KMS-11 (cell line): ENCODE measurements at regions not wholly inside any gene's neighbourhood (a gene's known extent, or its start where the extent isn't known, plus 50 kb on each side); places are given as distances from the start of the nearest gene placed in this dataset.

ENCODE experiments used
- H2AFZ ChIP-seq: fragments of 200-600 bp; sonication (generic); 2 replicates; pipeline ENCODE4 v1.6.1; 2016; ENCODE audit warnings: antibody characterized with exemption, mixed run types, low read depth
- H3K27ac ChIP-seq: fragments of 200-600 bp; sonication (generic); 2 replicates; pipeline ENCODE4 v1.6.1; 2016; ENCODE audit warnings: mild to moderate bottlenecking, mixed run types
- H3K27me3 ChIP-seq: fragments of 200-600 bp; sonication (generic); 2 replicates; pipeline ENCODE4 v1.6.1; 2017; ENCODE audit warnings: mild to moderate bottlenecking, low read depth, mixed run types, moderate library complexity; ENCODE audit not compliant: insufficient read depth
- H3K36me3 ChIP-seq: fragments of 200-600 bp; sonication (generic); 2 replicates; pipeline ENCODE4 v1.6.1; 2017; ENCODE audit warnings: mild to moderate bottlenecking, mixed run types; ENCODE audit not compliant: insufficient read depth
- H3K4me1 ChIP-seq: fragments of 200-600 bp; sonication (generic); 2 replicates; pipeline ENCODE4 v1.6.1; 2016; ENCODE audit warnings: mild to moderate bottlenecking, low read depth, mixed run types; ENCODE audit not compliant: poor library complexity, severe bottlenecking
- H3K4me2 ChIP-seq: fragments of 200-600 bp; sonication (generic); 2 replicates; pipeline ENCODE4 v1.7.0; 2016; ENCODE audit warnings: mild to moderate bottlenecking, mixed run types
- H3K4me3 ChIP-seq: fragments of 200-600 bp; sonication (generic); IDR thresholded peaks from 2 replicates; pipeline ENCODE4 v1.6.1; 2017; ENCODE audit warnings: low read depth, low read length, mixed read lengths; ENCODE audit not compliant: insufficient read depth
- H3K79me2 ChIP-seq: fragments of 200-600 bp; sonication (generic); 2 replicates; pipeline ENCODE4 v1.6.1; 2016; ENCODE audit warnings: low read depth, mixed run types; ENCODE audit not compliant: insufficient read depth
- H3K9ac ChIP-seq: fragments of 200-600 bp; sonication (generic); 2 replicates; pipeline ENCODE4 v1.6.1; 2016; ENCODE audit warnings: mild to moderate bottlenecking, mixed run types
- H4K20me1 ChIP-seq: fragments of 200-600 bp; sonication (generic); 2 replicates; pipeline ENCODE4 v1.6.1; 2016; ENCODE audit warnings: mild to moderate bottlenecking, mixed run types; ENCODE audit not compliant: insufficient read depth
- CTCF ChIP-seq: fragments of 200-600 bp; sonication (generic); conservative IDR thresholded peaks from 2 replicates; pipeline ENCODE4 v1.6.1; 2017; ENCODE audit warnings: low read depth, mild to moderate bottlenecking, antibody characterized with exemption, low read length, moderate library complexity, mixed read lengths

DNA sequence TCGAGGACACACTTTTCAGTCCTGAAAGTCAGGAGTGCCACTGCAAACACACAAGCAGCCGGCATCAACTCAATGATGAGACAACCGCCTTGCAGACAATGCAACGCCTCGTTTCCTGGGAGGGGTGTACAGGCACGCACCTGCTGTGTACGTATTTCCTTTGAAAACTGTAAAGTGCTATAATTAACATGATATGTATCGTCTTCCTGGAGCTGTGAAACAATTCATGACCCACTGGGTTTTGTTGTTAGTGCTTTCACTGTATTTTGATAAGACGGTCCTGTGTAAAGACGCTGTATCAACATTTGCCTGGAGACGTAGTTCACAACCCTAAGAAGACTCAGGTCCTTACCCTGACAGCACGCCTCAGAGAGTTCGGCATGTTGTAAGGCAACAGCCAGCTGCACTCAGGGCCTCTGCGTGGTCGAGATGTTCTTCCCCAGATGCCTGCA lies 105.7 kb upstream of the ANO1 start:
- no peaks in the 10 kb centered on the region for H3K4me1 ChIP-seq
- H2AFZ ChIP-seq = no peak overlapping the region
- no peak overlapping the region for H3K9ac ChIP-seq
- no peaks in the 10 kb centered on the region for H3K36me3 ChIP-seq
- H4K20me1 ChIP-seq = no peaks in the 10 kb centered on the region
- TF ChIP-seq CTCF = no peak
- H3K4me3 ChIP-seq = no peak overlapping the region
- H3K27ac ChIP-seq = no peak overlapping the region
- H3K4me2 ChIP-seq = no peak overlapping the region
- no peaks in the 10 kb centered on the region; the same call in 1 of the 2 replicates for H3K27me3 ChIP-seq
- H3K79me2 ChIP-seq = no peaks in the 10 kb centered on the region

DNA sequence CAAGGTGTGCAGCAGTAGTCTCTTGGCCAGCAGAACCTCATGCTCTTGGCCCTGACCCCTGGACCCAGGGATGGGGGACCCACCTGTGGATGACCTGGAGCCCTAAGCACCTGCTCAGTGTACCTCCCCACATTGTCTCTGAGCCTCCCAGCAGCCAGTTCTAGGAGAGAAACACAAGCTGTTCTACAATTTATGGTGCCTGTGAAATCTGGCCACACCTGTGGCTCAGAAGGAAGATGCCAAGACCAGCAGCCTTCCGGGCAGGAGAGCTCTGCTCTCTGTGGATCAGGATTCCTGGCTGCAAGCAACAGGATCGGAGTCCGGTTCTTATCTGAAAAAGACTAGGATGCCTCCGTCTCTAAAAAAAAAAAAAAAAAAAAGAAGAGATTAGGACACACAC lies 103.6 kb upstream of the ANO1 start:
- no peaks in the 10 kb centered on the region for H3K4me1 ChIP-seq
- no peaks in the 10 kb centered on the region for H3K79me2 ChIP-seq
- TF ChIP-seq CTCF = no peak
- no peaks in the 10 kb centered on the region for H3K36me3 ChIP-seq
- peaks cover 9% of the 10 kb centered on the region; the same call in 1 of the 2 replicates for H3K27me3 ChIP-seq
- H3K4me2 ChIP-seq = no peak overlapping the region
- no peak overlapping the region for H3K4me3 ChIP-seq
- H2AFZ ChIP-seq = no peak overlapping the region
- no peaks in the 10 kb centered on the region for H4K20me1 ChIP-seq
- no peak overlapping the region for H3K27ac ChIP-seq
- no peak overlapping the region for H3K9ac ChIP-seq

- H3K79me2 ChIP-seq = no peaks in the 10 kb centered on the region
- no peaks in the 10 kb centered on the region for H3K36me3 ChIP-seq
- no peaks in the 10 kb centered on the region for H4K20me1 ChIP-seq
- no peak overlapping the region for H3K9ac ChIP-seq
- H3K4me3 ChIP-seq = no peak overlapping the region
- no peak overlapping the region for H3K27ac ChIP-seq
- no peaks in the 10 kb centered on the region for H3K4me1 ChIP-seq
- TF ChIP-seq CTCF = no peak
- H2AFZ ChIP-seq = no peak overlapping the region
- H3K4me2 ChIP-seq = no peak overlapping the region
- peaks cover 9% of the 10 kb centered on the region; the same call in 1 of the 2 replicates for H3K27me3 ChIP-seq
Observed at GRCh38 chr11:69975822-69976221, 102.3 kb upstream of the ANO1 start.

DNA sequence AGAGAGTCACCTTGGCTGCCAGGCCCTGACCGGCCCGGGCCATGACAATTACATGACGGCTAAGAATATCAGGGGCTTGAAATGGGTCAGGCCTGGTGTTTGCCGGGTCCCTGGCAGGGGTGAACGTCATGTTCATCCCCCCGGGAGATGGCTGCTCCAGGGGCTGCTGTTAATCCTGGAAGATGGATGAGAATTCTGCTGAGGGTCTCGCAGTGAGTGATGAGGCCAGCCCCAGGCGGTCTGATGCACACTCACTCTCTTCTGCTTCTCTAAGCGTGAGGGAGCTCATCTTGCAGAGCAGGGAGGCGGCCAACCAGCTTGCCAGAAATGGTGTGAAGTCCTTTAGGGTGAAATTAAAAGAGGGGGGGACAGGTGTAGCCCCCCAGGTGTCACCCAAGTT lies 101.3 kb upstream of the ANO1 start:
- peaks cover 9% of the 10 kb centered on the region; the same call in 1 of the 2 replicates for H3K27me3 ChIP-seq
- H3K4me2 ChIP-seq = no peak overlapping the region
- H3K79me2 ChIP-seq = no peaks in the 10 kb centered on the region
- no peaks in the 10 kb centered on the region for H3K36me3 ChIP-seq
- H3K27ac ChIP-seq = no peak overlapping the region
- no peaks in the 10 kb centered on the region for H4K20me1 ChIP-seq
- no peaks in the 10 kb centered on the region for H3K4me1 ChIP-seq
- H3K9ac ChIP-seq = no peak overlapping the region
- TF ChIP-seq CTCF = no peak
- H3K4me3 ChIP-seq = no peak overlapping the region
- no peak overlapping the region for H2AFZ ChIP-seq

DNA sequence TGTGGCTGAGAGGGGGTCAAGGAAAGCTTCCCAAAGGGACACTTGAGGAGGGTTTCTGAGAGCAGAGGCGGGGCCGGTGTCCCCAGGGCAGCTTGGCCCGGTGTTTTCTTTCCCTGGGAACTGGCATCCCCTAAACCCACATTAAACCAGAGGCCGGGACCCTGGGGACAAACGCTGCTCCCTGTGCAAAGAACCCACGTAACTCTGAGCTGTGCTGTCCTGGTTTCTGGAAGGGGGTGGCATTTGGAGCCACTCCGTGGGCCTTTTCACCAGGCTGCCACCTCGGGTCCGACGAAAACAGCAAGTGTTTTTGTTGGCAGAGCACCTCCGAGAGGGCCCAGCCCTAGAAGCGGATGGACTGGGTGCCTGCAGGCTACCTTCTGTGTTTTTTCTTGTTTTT lies 100.2 kb upstream of the ANO1 start:
- H3K27ac ChIP-seq = no peak overlapping the region
- no peak for TF ChIP-seq CTCF
- H3K36me3 ChIP-seq = no peaks in the 10 kb centered on the region
- peaks cover 9% of the 10 kb centered on the region; the same call in 1 of the 2 replicates for H3K27me3 ChIP-seq
- H3K9ac ChIP-seq = no peak overlapping the region
- no peak overlapping the region for H3K4me2 ChIP-seq
- no peak overlapping the region for H3K4me3 ChIP-seq
- no peaks in the 10 kb centered on the region for H4K20me1 ChIP-seq
- H2AFZ ChIP-seq = no peak overlapping the region
- H3K79me2 ChIP-seq = no peaks in the 10 kb centered on the region
- H3K4me1 ChIP-seq = no peaks in the 10 kb centered on the region
